Activated T-cell treated with anti-CD3 and anti-CD28 coated beads, Interleukin-2, amount 50 U/mL, for 72 hours (primary cell): ENCODE measurements at regions not wholly inside any gene's neighbourhood (a gene's known extent, or its start where the extent isn't known, plus 50 kb on each side); places are given as distances from the start of the nearest gene placed in this dataset.
"Not testable (repeated sequence)": the region's sequence is repeated elsewhere in the genome, so short reads cannot be mapped to it uniquely, and the experiment has no call there.

ENCODE experiments used
- ATAC-seq, 2 donors: fragments of 150-1000 bp; cut with Tn5 transposase; replicated peaks in 1 of 2; 2 replicates each; pipeline ENCODE4 v1.10.0; 2021; ENCODE audit warnings: moderate library complexity in 2 of 2, mild to moderate bottlenecking in 1 of 2
- DNase-seq, 2 donors: peaks; one replicate each; pipeline ENCODE4 v3.0.0; 2021 to 2022; ENCODE audit warnings: mixed read lengths in 1 of 2
- H3K27ac Mint-ChIP-seq: one replicate; pipeline ENCODE4 v1.8.0; 2022; ENCODE audit warnings: mild to moderate bottlenecking, moderate library complexity, mixed read lengths
- H3K27me3 Mint-ChIP-seq: one replicate; pipeline ENCODE4 v1.8.0; 2022; ENCODE audit warnings: low read depth, mixed read lengths
- H3K36me3 Mint-ChIP-seq, 2 donors: one replicate each; pipeline ENCODE4 v1.8.0; 2022; ENCODE audit warnings: mixed read lengths in 2 of 2, mild to moderate bottlenecking in 1 of 2; ENCODE audit not compliant: insufficient read depth in 2 of 2
- H3K4me1 Mint-ChIP-seq: one replicate; pipeline ENCODE4 v1.8.0; 2022; ENCODE audit warnings: low read depth, mixed read lengths
- H3K4me3 Mint-ChIP-seq, 2 donors: one replicate each; pipeline ENCODE4 v1.8.0; 2022; ENCODE audit warnings: mild to moderate bottlenecking in 2 of 2, mixed read lengths in 2 of 2, moderate library complexity in 2 of 2
- H3K9me3 Mint-ChIP-seq, 2 donors: one replicate each; pipeline ENCODE4 v1.8.0; 2022; ENCODE audit warnings: mixed read lengths in 2 of 2

DNA sequence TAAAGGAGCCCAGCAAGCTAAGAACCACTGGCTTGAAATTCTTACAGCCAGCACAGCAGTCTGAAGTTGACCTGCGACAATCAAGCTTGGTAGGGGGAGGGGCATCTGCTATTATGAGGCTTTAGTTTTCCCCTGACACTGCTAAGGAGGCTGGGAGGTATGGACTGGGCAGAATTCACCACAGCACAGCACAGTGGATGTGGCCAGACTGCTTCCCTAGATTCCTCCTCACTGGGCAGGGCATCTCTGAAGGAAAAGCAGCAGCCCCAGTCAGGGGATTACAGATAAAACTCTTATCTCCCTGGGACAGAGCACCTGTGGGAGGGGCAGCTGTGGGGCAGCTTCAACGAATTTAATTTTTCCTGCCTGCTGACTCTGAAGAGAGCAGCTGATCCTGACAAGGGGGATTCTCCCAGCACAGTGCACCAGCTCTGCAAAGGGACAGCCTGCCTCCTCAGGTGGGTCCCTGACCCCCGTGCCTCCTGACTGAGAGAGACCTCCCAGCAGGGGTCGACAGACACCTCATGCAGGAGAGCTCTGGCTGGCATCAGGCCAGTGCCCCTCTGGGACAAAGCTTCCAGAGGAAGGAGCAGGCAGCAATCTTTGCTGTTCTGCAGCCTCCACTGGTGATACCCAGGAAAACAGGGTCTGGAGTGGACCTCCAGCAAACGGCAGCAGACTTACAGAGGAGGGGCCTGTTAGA lies 71.6 kb upstream of the CARMIL1 start:
- H3K27ac Mint-ChIP-seq, H3K4me3 Mint-ChIP-seq, DNase-seq, ATAC-seq, H3K4me1 Mint-ChIP-seq: not testable (repeated sequence)
- Mint-ChIP-seq H3K36me3 (peaks cover 9 to 11% of the 10 kb centered on the region in 2 donors), H3K9me3 (peaks cover 8 to 17% of the 10 kb centered on the region in 2 donors), H3K27me3 (peaks cover 35% of the 10 kb centered on the region)

DNA sequence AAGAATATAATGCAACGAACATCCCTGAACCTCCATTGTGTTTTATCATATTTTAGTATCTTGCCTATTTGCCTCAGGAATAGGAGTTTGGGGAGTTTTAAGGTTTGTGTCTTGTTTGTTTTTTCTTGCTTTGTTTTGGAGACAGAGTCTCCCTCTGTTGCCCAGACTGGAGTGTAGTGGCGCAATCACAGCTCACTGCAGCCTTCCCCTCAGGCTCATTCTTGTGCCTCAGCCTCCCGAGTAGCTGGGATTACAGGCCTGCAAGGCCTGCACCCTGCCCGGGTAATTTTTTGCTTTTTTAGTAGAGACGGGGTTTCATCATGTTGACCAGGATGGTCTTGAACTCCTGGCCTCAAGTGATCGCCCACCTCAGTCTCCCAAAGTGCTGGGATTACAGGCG lies 63.3 kb upstream of the CARMIL1 start:
- Mint-ChIP-seq H3K27me3 (no peaks in the 10 kb centered on the region), H3K4me1 (no peaks in the 10 kb centered on the region), H3K9me3 (peaks cover 0 to 3% of the 10 kb centered on the region in 2 donors), H3K4me3 (no peak overlapping the region), H3K27ac (no peak overlapping the region), H3K36me3 (no peaks in the 10 kb centered on the region)
- ATAC-seq, result no peak
- no peak for DNase-seq

DNA sequence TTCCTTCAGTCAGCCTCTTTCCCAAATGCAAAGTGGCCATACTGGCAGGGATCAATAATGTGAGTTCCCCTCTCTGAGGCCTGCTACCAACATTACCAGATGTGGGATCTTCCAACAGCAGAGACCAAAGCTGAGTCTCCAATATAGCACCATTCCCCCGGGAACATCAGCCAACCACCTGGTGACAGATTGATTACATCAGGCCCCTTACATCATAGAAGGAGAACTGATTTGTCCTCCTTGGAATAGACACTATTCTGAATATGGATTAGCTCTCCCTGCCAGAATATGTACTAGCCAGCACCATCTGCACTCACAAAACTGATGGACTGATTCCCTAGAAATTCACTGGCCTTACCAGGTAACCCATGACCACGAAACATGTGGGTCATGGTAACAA lies 61.9 kb upstream of the CARMIL1 start:
- Mint-ChIP-seq H3K9me3 (no peaks in the 10 kb centered on the region), H3K4me3 (no peak overlapping the region), H3K4me1 (no peaks in the 10 kb centered on the region), H3K27ac (no peak overlapping the region), H3K27me3 (no peaks in the 10 kb centered on the region), H3K36me3 (no peaks in the 10 kb centered on the region)
- no peak for ATAC-seq
- no peak for DNase-seq

- Mint-ChIP-seq H3K36me3 (no peaks in the 10 kb centered on the region), H3K27ac (no peak overlapping the region), H3K27me3 (no peaks in the 10 kb centered on the region), H3K9me3 (no peaks in the 10 kb centered on the region), H3K4me1 (no peaks in the 10 kb centered on the region), H3K4me3 (no peak overlapping the region)
- ATAC-seq (no peak), DNase-seq (no peak)
Observed at GRCh38 chr6:25217829-25218228, 61.3 kb upstream of the CARMIL1 start.

DNA sequence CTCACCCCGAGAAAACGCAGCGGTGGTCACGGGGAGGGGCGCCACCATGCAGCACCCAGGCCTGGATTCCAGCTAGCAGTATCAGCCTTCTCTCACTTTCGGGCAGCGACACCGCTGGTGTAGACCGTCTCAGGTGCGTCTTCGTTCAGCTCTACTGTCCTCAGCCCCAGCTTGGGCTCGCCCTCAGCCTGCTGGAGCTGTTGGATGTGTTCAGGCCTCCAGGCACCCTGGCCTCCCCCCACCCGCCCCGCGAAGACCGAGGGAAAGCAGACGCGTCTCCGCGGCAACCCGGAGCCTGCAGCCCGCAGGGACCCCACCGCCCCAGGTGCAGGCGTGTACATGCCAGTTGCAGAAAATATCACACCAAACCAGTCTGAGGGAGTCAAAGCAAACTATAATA lies 60.8 kb upstream of the CARMIL1 start:
- no peak overlapping the region for H3K27ac Mint-ChIP-seq
- no peaks in the 10 kb centered on the region for H3K27me3 Mint-ChIP-seq
- no peak for ATAC-seq

DNA sequence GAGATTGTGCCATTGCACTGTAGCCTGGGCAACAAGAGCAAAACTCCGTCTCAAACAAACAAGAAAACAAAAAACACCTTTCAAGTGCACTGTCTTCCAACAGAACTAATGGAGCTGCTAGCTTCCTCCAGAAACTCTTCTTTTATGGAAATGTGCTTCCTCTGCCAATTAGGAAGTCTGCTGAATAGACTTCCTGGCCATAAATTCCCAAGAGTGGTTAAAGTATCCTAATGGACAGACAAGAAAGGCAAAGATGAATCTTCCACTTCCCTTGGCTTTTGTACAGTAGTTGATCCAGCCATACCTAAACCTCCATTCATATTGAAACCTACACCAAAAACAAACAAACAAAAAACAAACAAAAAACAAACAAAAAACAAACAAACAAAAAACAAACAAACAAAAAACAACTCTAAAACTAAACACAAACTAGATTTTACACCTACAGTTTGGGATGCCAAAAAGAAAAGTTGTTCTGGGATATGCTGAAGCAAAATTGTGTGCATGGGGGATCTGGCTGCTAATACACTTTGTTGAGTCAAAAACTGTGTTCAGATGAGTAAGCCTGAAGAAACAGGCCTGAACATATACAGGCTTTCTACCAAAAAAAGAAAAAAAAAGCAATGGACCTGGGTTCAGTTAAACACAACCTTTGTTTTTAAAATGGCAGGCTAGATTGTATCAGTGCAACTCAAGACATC lies 59.8 kb upstream of the CARMIL1 start:
- peaks cover 9% of the 10 kb centered on the region for H3K27me3 Mint-ChIP-seq
- H3K27ac Mint-ChIP-seq, result no peak overlapping the region
- H3K4me1 Mint-ChIP-seq, result peaks cover 11% of the 10 kb centered on the region
- H3K36me3 Mint-ChIP-seq, result no peaks in the 10 kb centered on the region
- ATAC-seq, result no peak
- no peak for DNase-seq
- no peaks in the 10 kb centered on the region for H3K9me3 Mint-ChIP-seq
- no peak overlapping the region for H3K4me3 Mint-ChIP-seq

More for the DNA sequence above, 60.8 kb upstream of the CARMIL1 start:
- H3K4me1 Mint-ChIP-seq, result peaks cover 1% of the 10 kb centered on the region
- no peak overlapping the region for H3K4me3 Mint-ChIP-seq
- no peaks in the 10 kb centered on the region for H3K9me3 Mint-ChIP-seq
- H3K36me3 Mint-ChIP-seq, result no peaks in the 10 kb centered on the region
- no peak for DNase-seq

GRCh38 chr6:25219917-25220278 lies 59.3 kb upstream of the CARMIL1 start:
- Mint-ChIP-seq H3K27me3 (peaks cover 10% of the 10 kb centered on the region), H3K9me3 (no peaks in the 10 kb centered on the region), H3K4me1 (peaks cover 13% of the 10 kb centered on the region), H3K36me3 (no peaks in the 10 kb centered on the region), H3K4me3 (no peak overlapping the region), H3K27ac (no peak overlapping the region)
- DNase-seq (no peak), ATAC-seq (no peak)

GRCh38 chr6:25220857-25221256 lies 58.3 kb upstream of the CARMIL1 start:
- Mint-ChIP-seq H3K4me3 (no peak overlapping the region), H3K4me1 (peaks cover 13% of the 10 kb centered on the region), H3K27ac (no peak overlapping the region), H3K36me3 (no peaks in the 10 kb centered on the region), H3K9me3 (no peaks in the 10 kb centered on the region), H3K27me3 (peaks cover 10% of the 10 kb centered on the region)
- DNase-seq (no peak), ATAC-seq (no peak)

DNA sequence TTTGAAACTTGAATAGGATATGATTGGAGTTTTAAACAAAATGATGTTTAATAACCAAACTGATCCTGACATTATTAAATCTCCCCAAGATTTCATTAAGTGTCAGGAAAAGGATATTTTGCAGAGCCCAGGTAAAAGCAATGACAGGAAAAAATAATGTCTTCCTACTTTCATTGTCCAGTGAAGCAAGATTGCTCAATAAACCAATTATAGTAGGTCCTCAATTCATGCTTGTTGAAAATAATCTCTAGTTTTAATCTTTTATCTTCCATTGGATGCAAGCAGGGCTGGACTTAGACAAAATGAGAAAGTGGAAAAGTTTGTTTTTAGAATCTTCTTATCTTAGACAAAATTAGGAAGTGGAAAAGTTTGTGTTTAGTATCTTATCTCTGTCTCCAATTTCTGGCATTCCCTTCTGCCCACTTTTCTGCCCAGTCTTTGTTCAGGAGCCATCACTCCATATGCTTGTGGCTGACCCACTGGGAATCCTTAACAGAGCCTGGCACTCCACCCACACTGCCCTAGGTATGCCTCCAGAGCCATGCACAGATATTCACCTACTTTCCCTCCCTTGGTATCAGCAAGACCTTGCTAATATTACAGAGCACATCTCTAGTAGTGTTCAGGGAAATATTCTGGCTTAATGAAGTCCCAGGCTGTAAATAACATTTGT lies 57.0 kb upstream of the CARMIL1 start:
- ATAC-seq (no peak), DNase-seq (no peak)
- Mint-ChIP-seq H3K36me3 (no peaks in the 10 kb centered on the region), H3K27me3 (peaks cover 10% of the 10 kb centered on the region), H3K27ac (no peak overlapping the region), H3K4me3 (no peak overlapping the region), H3K9me3 (no peaks in the 10 kb centered on the region), H3K4me1 (peaks cover 13% of the 10 kb centered on the region)

DNA sequence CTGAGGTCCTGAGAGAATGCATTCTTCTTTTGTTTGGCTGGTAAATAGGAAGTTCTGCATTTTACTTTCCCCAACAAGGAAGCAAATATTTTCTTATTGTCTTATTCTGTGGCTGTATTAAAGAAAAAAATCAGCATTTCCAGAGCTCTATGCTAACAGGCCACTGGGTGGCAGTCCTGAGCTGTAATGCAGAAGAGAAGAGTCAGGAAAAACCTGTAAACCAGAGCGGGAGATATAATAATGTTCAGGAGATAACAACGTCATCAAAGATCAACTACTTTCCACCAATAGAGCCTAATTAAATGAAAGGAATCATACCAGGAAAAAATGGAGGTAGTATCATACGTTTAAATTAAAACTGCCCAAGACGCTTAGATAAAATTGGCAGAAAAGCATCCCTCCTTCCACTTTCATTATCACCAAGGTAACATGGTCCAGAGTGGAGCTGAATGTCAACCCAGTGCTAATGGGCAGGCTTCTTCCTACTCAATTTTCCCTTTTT lies 55.6 kb upstream of the CARMIL1 start:
- Mint-ChIP-seq H3K27me3 (peaks cover 10% of the 10 kb centered on the region), H3K4me3 (peak overlapping the region; percentile 68 to 85), H3K9me3 (no peaks in the 10 kb centered on the region), H3K36me3 (no peaks in the 10 kb centered on the region), H3K27ac (peak overlapping the region; percentile 6), H3K4me1 (peaks cover 13% of the 10 kb centered on the region)
- peak; percentile 44 to 57 for ATAC-seq
- DNase-seq, result peak; percentile 65 to 67

DNA sequence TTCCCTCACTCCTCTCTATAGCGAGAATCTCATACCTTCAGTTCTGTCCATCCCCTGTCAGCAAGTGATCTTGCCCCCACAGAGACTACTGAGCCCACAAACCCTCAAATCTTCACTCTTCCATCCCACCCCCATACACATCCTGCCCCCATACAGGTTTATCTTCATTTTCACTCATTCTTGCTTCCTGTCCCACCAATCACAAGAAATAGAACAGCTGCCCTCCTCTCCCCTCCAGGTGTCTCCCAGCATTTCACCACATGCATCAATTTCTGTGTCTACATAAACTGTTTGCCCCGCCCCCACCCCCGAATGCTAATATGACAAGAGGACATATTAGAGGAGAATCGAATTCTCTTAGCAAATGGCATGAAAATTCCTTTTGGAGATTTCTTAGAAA lies 54.9 kb upstream of the CARMIL1 start:
- Mint-ChIP-seq H3K27ac (no peak overlapping the region), H3K4me3 (peak overlapping the region; percentile 68 to 85), H3K4me1 (peaks cover 13% of the 10 kb centered on the region), H3K27me3 (peaks cover 10% of the 10 kb centered on the region), H3K36me3 (no peaks in the 10 kb centered on the region), H3K9me3 (no peaks in the 10 kb centered on the region)
- DNase-seq, result no peak
- no peak for ATAC-seq

- DNase-seq, result no peak
- H3K4me3 Mint-ChIP-seq, result no peak overlapping the region
- ATAC-seq, result peak in 1 of 2 donors; percentile 35
- no peaks in the 10 kb centered on the region for H3K9me3 Mint-ChIP-seq
- peaks cover 10% of the 10 kb centered on the region for H3K27me3 Mint-ChIP-seq
- H3K27ac Mint-ChIP-seq, result no peak overlapping the region
- peaks cover 13% of the 10 kb centered on the region for H3K4me1 Mint-ChIP-seq
- no peaks in the 10 kb centered on the region for H3K36me3 Mint-ChIP-seq
Observed at GRCh38 chr6:25227854-25228253, 51.3 kb upstream of the CARMIL1 start.
